ENCODE measurements at regions not wholly inside any gene's neighbourhood (a gene's known extent, or its start where the extent isn't known, plus 50 kb on each side); places are given as distances from the start of the nearest gene placed in this dataset.
A peak's percentile ranks its signal among the peaks of the same experiment; 100 is the strongest.

DNA sequence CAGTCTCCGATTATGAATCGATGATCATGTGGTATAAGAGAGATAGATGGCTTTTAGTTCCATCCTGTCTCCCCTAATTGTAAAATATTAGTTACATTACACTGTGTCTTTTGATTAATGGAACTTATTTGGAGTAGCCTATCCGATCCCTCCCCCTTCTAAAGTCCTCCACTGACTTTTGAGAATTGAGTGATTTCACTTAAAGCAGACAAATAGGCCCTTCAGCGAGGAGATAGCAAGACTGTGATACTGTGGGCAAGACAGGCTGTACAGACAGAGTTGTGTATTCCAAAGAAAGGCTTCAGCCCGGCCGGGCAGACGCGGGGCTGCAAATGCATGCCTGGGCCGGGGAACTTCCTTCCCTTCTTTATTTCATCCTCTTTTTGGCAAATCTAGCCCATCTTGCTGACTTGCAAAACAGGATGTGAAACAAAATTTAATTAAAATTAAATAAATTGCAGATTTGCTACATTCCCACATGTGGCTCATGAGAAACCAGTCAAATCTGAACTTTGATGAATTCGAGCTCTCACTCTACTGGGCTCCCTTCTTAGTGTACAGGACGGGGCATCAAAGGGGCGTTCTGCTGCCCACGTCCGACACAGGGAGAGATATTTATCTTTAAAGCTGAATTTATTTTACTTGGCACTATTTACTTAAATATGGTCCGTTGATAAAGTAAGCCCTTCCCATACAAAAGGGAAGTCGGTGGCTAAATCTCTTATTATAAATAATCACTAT, 314.8 kb downstream of the ZNF536 start:
- ATAC-seq (ENCODE audit: low FRiP score in 2 of 2) = no peak
- no peaks in the 10 kb centered on the region for H3K36me3 ChIP-seq
- no peaks in the 10 kb centered on the region for H3K27me3 ChIP-seq
- H3K4me3 ChIP-seq = no peak overlapping the region
- no peaks in the 10 kb centered on the region for H3K9me3 ChIP-seq
- no peak overlapping the region for H3K27ac ChIP-seq
- no peak for DNase-seq
- WGBS, 2 donors = 24 to 35% methylated on average over 16 of the region's 16 CpGs
- TF ChIP-seq, protein P1, sequence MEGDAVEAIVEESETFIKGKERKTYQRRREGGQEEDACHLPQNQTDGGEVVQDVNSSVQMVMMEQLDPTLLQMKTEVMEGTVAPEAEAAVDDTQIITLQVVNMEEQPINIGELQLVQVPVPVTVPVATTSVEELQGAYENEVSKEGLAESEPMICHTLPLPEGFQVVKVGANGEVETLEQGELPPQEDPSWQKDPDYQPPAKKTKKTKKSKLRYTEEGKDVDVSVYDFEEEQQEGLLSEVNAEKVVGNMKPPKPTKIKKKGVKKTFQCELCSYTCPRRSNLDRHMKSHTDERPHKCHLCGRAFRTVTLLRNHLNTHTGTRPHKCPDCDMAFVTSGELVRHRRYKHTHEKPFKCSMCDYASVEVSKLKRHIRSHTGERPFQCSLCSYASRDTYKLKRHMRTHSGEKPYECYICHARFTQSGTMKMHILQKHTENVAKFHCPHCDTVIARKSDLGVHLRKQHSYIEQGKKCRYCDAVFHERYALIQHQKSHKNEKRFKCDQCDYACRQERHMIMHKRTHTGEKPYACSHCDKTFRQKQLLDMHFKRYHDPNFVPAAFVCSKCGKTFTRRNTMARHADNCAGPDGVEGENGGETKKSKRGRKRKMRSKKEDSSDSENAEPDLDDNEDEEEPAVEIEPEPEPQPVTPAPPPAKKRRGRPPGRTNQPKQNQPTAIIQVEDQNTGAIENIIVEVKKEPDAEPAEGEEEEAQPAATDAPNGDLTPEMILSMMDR (IDR thresholded peaks at IDR 0.05) = no peak
- TF ChIP-seq POLR2A (IDR thresholded peaks at IDR 0.05) (no peak), EP300 (IDR thresholded peaks at IDR 0.05) (no peak), POLR2AphosphoS5 (IDR thresholded peaks at IDR 0.05) (no peak)
- H3K4me1 ChIP-seq = peaks cover 0 to 20% (median 8%) of the 10 kb centered on the region in 4 donors

DNA sequence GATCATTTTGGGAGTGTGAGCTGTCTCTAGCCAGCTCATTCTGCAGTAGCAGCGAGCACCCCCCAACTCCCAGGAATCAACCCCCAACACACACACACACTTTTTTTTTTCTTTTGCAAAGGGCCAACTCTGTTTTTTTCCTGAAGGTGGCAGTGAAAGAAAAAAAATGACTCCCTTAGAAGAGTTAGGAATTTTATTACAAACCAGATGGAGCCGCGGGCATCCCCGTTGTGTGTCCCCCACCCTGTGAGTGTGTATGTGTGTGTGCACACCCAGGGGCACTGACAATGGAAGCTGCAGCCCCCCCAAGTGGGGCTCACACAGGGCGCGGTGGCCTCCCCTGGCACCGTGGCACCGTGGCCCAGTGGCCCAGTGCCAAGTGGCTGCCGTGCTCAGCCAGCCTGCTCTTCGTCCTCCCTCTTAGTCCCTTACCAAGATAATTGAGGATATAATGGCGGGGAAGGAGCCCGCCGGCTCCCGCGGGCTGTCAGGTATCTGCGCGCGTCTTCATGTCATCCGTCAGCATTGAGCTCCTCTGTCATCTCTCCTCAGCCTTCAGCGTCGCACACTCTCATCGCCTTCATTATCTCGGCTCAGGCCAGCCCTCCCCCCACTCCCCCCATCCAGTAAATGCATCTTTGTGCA, 314.1 kb downstream of the ZNF536 start:
- Histone ChIP-seq H3K27ac (no peak overlapping the region), H3K9me3 (no peaks in the 10 kb centered on the region), H3K36me3 (no peaks in the 10 kb centered on the region), H3K4me1 (peaks cover 0 to 13% (median 6%) of the 10 kb centered on the region in 4 donors), H3K27me3 (no peaks in the 10 kb centered on the region), H3K4me3 (no peak overlapping the region)
- ATAC-seq (ENCODE audit: low FRiP score in 2 of 2) (peak in 1 of 2 donors; percentile 63), DNase-seq (peak in 1 of 2 donors; percentile 67)
- WGBS, 2 donors = 56 to 68% methylated on average over 21 to 23 of the region's 23 CpGs
- TF ChIP-seq POLR2A (IDR thresholded peaks at IDR 0.05) (no peak), POLR2AphosphoS5 (IDR thresholded peaks at IDR 0.05) (no peak), EP300 (IDR thresholded peaks at IDR 0.05) (no peak)
- TF ChIP-seq, protein P1 (IDR thresholded peaks at IDR 0.05) = no peak

DNA sequence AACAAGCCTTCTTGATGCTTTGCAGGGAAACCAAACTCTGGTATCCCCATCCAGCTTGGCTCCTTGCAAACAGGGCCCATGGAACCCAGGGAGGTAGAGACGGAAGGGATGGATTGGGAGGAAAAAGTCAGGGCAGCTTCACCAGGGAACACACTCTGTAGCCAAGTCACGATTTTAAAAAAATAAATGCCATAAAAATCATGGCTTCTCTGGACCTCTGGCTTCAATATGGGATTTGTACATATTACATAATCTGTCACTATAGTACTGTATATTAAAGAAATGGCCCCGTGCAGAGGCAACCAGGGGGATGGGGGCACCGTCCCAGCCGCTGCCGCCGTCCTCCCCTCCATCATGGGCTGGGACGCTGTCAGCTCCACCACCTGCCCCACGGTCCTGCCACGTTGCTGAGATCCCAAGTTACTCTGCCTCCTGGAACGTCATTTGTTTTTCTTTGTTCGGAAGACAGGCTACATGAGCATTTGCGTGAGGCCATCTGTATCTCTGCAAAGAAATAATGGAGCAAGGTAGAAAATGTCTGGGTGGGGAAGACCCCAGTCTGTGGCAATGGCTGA, 313.3 kb downstream of the ZNF536 start:
- H3K4me3 ChIP-seq = no peak overlapping the region
- TF ChIP-seq POLR2A (IDR thresholded peaks at IDR 0.05) (no peak), POLR2AphosphoS5 (IDR thresholded peaks at IDR 0.05) (no peak), EP300 (IDR thresholded peaks at IDR 0.05) (no peak)
- peaks cover 0 to 13% (median 6%) of the 10 kb centered on the region in 4 donors for H3K4me1 ChIP-seq
- H3K27me3 ChIP-seq = no peaks in the 10 kb centered on the region
- H3K36me3 ChIP-seq = no peaks in the 10 kb centered on the region
- no peak overlapping the region for H3K27ac ChIP-seq
- 79 to 81% methylated on average over 13 of the region's 13 CpGs for WGBS, 2 donors
- no peaks in the 10 kb centered on the region for H3K9me3 ChIP-seq
- DNase-seq = peak in 1 of 2 donors; percentile 53
- no peak for ATAC-seq (ENCODE audit: low FRiP score in 2 of 2)

DNA sequence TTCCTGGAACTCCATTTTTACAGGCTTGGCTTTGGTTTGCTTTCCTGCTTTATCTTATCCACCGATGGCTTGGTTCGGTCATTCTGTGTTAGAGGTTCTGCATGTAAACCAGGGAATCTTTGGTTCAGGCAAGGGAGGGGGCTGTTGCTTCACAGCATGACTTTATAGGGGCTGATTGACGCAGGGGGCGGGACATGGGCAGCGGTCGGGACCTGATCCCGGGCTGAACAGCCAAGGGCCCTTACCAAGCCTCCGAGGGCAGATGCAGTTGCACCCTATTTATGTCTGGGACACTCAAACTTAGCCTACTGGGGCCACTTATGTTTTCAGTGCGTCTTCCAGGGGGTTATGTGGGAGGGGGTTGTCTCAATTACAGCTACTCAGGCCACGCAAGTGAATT, 312.4 kb downstream of the ZNF536 start:
- DNase-seq (peak in 1 of 2 donors; percentile 44), ATAC-seq (ENCODE audit: low FRiP score in 2 of 2) (no peak)
- H3K27ac ChIP-seq = no peak overlapping the region
- TF ChIP-seq POLR2AphosphoS5 (IDR thresholded peaks at IDR 0.05) = no peak
- TF ChIP-seq EP300 (IDR thresholded peaks at IDR 0.05) = no peak
- no peak for TF ChIP-seq POLR2A (IDR thresholded peaks at IDR 0.05)
- TF ChIP-seq, protein P1 (IDR thresholded peaks at IDR 0.05) = no peak
- no peaks in the 10 kb centered on the region for H3K9me3 ChIP-seq
- 76 to 87% methylated on average over 9 to 10 of the region's 10 CpGs for WGBS, 2 donors
- H3K4me1 ChIP-seq = peaks cover 0 to 13% (median 6%) of the 10 kb centered on the region in 4 donors
- no peaks in the 10 kb centered on the region for H3K27me3 ChIP-seq
- H3K4me3 ChIP-seq = no peak overlapping the region
- H3K36me3 ChIP-seq = no peaks in the 10 kb centered on the region

DNA sequence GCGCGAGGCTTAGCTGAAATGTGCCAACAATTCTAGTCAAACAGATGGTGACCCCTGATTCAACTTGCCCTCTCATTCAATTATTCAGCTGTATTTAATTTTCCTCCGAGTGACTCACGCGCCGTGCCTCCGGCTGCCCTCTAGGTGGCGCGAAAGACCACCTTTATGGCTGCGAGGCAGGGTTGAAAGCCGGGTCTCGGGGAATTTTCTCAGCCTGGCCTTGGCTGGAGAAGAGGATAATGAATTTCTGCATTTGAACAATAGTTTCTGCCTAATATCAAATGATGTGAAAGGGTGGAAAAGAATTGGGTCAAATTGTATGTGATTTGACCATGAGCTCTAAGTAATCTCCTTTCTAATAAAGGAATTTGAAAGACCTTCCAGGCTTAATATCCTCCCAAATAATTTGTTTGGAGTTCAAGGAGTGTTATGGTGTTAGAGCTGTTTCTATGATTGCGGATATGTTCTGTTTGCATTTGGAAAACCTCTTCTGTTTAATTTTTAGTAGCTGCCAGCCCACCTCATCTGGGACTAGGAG, 310.9 kb downstream of the ZNF536 start:
- 7 to 8% methylated on average over 13 of the region's 13 CpGs for WGBS, 2 donors
- no peak overlapping the region for H3K4me3 ChIP-seq
- TF ChIP-seq, protein P1 (IDR thresholded peaks at IDR 0.05) = peak; percentile 73 to 89 (median 81)
- no peak for TF ChIP-seq POLR2A (IDR thresholded peaks at IDR 0.05)
- TF ChIP-seq POLR2AphosphoS5 (IDR thresholded peaks at IDR 0.05) = peak in 1 of 2 donors; percentile 55

More for the DNA sequence above, 310.9 kb downstream of the ZNF536 start:
- DNase-seq (peak; percentile 60 to 78), ATAC-seq (ENCODE audit: low FRiP score in 2 of 2) (peak; percentile 58 to 92)
- Histone ChIP-seq H3K36me3 (no peaks in the 10 kb centered on the region), H3K27ac (no peak overlapping the region), H3K4me1 (peaks cover 0 to 13% (median 6%) of the 10 kb centered on the region in 4 donors), H3K27me3 (no peaks in the 10 kb centered on the region), H3K9me3 (no peaks in the 10 kb centered on the region)
